WTC11 (cell line): ENCODE measurements at regions not wholly inside any gene's neighbourhood (a gene's known extent, or its start where the extent isn't known, plus 50 kb on each side); places are given as distances from the start of the nearest gene placed in this dataset.

Source experiments
- ATAC-seq: fragments of 200-7000 bp; cut with Tn5 transposase; 2 replicates; pipeline ENCODE4 v1.10.0; 2021; ENCODE audit warnings: mild to moderate bottlenecking, moderate library complexity
- CTCF ChIA-PET: fragments of 300-600 bp; sonication (Branson Sonifier 250); formaldehyde crosslinking; loops from one replicate; lab custom pipeline; 2021; ENCODE audit warnings: antibody characterized with exemption; lab: Charles Lee
- POLR2A ChIA-PET: fragments of 350-600 bp; sonication (Branson Sonifier 250); formaldehyde crosslinking; loops from one replicate; lab custom pipeline; 2021; ENCODE audit warnings: antibody characterized with exemption; lab: Charles Lee
- DNase-seq: peaks from one replicate; pipeline ENCODE4 v3.0.0; 2021; ENCODE audit warnings: low spot score
- H3K27ac Mint-ChIP-seq: 2 replicates; pipeline ENCODE4 v1.8.0; 2021; ENCODE audit warnings: mixed read lengths
- H3K27me3 Mint-ChIP-seq: 2 replicates; pipeline ENCODE4 v1.8.0; 2021; ENCODE audit warnings: low read depth, mild to moderate bottlenecking, moderate library complexity, mixed read lengths
- H3K36me3 Mint-ChIP-seq: 2 replicates; pipeline ENCODE4 v1.8.0; 2021; ENCODE audit warnings: mixed read lengths
- H3K4me1 Mint-ChIP-seq: 2 replicates; pipeline ENCODE4 v1.8.0; 2022; ENCODE audit warnings: mixed read lengths
- H3K4me3 Mint-ChIP-seq: 2 replicates; pipeline ENCODE4 v1.8.0; 2021; ENCODE audit warnings: mild to moderate bottlenecking, moderate library complexity, mixed read lengths
- H3K9me3 Mint-ChIP-seq: 2 replicates; pipeline ENCODE4 v1.8.0; 2021; ENCODE audit warnings: mixed read lengths
- CREB1 ChIP-seq: sonication (generic); formaldehyde crosslinking; IDR thresholded peaks from 2 replicates; pipeline ENCODE4 v1.8.0; 2023; ENCODE audit warnings: mild to moderate bottlenecking, missing genetic modification reagents
- IRF2 ChIP-seq: sonication (generic); formaldehyde crosslinking; IDR thresholded peaks from 2 replicates; pipeline ENCODE4 v1.8.0; 2022; ENCODE audit warnings: low read depth, missing genetic modification reagents, borderline replicate concordance
- JUN ChIP-seq: sonication (generic); formaldehyde crosslinking; IDR thresholded peaks from 2 replicates; pipeline ENCODE4 v1.8.0; 2023; ENCODE audit warnings: mild to moderate bottlenecking, missing genetic modification reagents
- NFE2L1 ChIP-seq: sonication (generic); formaldehyde crosslinking; IDR thresholded peaks from 2 replicates; pipeline ENCODE4 v1.8.1; 2023; ENCODE audit warnings: missing genetic modification reagents
- NR1H2 ChIP-seq: sonication (generic); formaldehyde crosslinking; IDR thresholded peaks from 2 replicates; pipeline ENCODE4 v1.9.0; 2021; ENCODE audit warnings: mild to moderate bottlenecking, moderate library complexity, missing genetic modification reagents
- RELA ChIP-seq: sonication (generic); formaldehyde crosslinking; IDR thresholded peaks from 2 replicates; pipeline ENCODE4 v1.8.1; 2022; ENCODE audit warnings: missing genetic modification reagents, mild to moderate bottlenecking, borderline replicate concordance
- SMAD4 ChIP-seq: sonication (generic); formaldehyde crosslinking; IDR thresholded peaks from 2 replicates; pipeline ENCODE4 v1.8.0; 2022; ENCODE audit warnings: mild to moderate bottlenecking, missing genetic modification reagents
- SP1 ChIP-seq: sonication (generic); formaldehyde crosslinking; conservative IDR thresholded peaks from 2 replicates; pipeline ENCODE4 v1.8.1; 2022; ENCODE audit warnings: missing genetic modification reagents
- TEAD4 ChIP-seq: sonication (generic); formaldehyde crosslinking; IDR thresholded peaks from 2 replicates; pipeline ENCODE4 v1.8.0; 2022; ENCODE audit warnings: mild to moderate bottlenecking, missing genetic modification reagents
- ZNF219 ChIP-seq: sonication (generic); formaldehyde crosslinking; IDR thresholded peaks from 2 replicates; pipeline ENCODE4 v1.8.0; 2023; ENCODE audit warnings: missing genetic modification reagents, mild to moderate bottlenecking, borderline replicate concordance
- ZNF317 ChIP-seq: sonication (generic); formaldehyde crosslinking; IDR thresholded peaks from 2 replicates; pipeline ENCODE4 v1.8.1; 2023; ENCODE audit warnings: low read depth, mild to moderate bottlenecking, moderate library complexity, missing genetic modification reagents, borderline replicate concordance
- ZNF671 ChIP-seq: fragments of 250-450 bp; sonication (Bioruptor Pico); IDR thresholded peaks from 2 replicates; pipeline ENCODE4 v1.8.0; 2021; ENCODE audit warnings: mild to moderate bottlenecking
- TF ChIP-seq, protein P1 (sequence below): sonication (generic); formaldehyde crosslinking; IDR thresholded peaks from 2 replicates; pipeline ENCODE4 v1.8.1; 2023; ENCODE audit warnings: mild to moderate bottlenecking, missing genetic modification reagents
- TF ChIP-seq, protein P2 (sequence below): sonication (generic); formaldehyde crosslinking; IDR thresholded peaks from 2 replicates; pipeline ENCODE4 v1.8.1; 2022; ENCODE audit warnings: low read depth, mild to moderate bottlenecking, moderate library complexity, missing genetic modification reagents, borderline replicate concordance
- TF ChIP-seq, protein P3 (sequence below): sonication (generic); formaldehyde crosslinking; IDR thresholded peaks from 2 replicates; pipeline ENCODE4 v1.8.0; 2022; ENCODE audit warnings: mild to moderate bottlenecking, missing genetic modification reagents
- TF ChIP-seq, protein P4 (sequence below): sonication (generic); formaldehyde crosslinking; IDR thresholded peaks from 2 replicates; pipeline ENCODE4 v1.8.0; 2023; ENCODE audit warnings: mild to moderate bottlenecking, missing genetic modification reagents
- TF ChIP-seq, protein P5 (sequence below): sonication (generic); formaldehyde crosslinking; IDR thresholded peaks from 2 replicates; pipeline ENCODE4 v1.8.1; 2023; ENCODE audit warnings: mild to moderate bottlenecking, missing genetic modification reagents
- TF ChIP-seq, protein P6 (sequence below): sonication (generic); formaldehyde crosslinking; IDR thresholded peaks from 2 replicates; pipeline ENCODE4 v1.8.0; 2022; ENCODE audit warnings: mild to moderate bottlenecking, missing genetic modification reagents
- TF ChIP-seq, protein P7 (sequence below): sonication (generic); formaldehyde crosslinking; IDR thresholded peaks from 2 replicates; pipeline ENCODE4 v1.8.1; 2022; ENCODE audit warnings: mild to moderate bottlenecking, missing genetic modification reagents, moderate library complexity, borderline replicate concordance
- TF ChIP-seq, protein P8 (sequence below): fragments of 250-450 bp; sonication (Bioruptor Pico); IDR thresholded peaks from 2 replicates; pipeline ENCODE4 v1.9.0; 2021; ENCODE audit warnings: mild to moderate bottlenecking, borderline replicate concordance
- TF ChIP-seq, protein P9 (sequence below): fragments of 250-450 bp; sonication (Bioruptor Pico); IDR thresholded peaks from 2 replicates; pipeline ENCODE4 v1.9.0; 2021; ENCODE audit warnings: mild to moderate bottlenecking

DNA sequence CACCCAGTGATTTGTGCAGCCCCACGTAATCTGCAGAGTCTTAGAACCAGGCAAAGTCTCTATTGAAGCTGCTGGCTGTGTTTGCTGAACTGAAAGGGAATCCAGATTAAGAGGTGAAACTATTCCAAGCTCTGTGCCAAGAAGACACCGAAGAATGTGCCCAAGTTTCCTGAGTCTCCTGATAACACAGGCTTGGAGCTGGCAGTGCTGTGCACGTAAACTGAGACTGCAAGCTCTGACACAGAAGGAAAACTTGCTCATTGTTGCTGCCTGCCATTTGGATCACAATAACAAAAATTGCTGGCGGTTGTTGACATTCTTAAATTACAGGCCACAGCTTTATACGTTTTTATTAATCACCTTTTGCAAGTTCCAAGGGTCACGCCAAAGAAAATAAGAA is 60.2 kb upstream of the VCX3B start (continued):
- TF ChIP-seq, protein P1, sequence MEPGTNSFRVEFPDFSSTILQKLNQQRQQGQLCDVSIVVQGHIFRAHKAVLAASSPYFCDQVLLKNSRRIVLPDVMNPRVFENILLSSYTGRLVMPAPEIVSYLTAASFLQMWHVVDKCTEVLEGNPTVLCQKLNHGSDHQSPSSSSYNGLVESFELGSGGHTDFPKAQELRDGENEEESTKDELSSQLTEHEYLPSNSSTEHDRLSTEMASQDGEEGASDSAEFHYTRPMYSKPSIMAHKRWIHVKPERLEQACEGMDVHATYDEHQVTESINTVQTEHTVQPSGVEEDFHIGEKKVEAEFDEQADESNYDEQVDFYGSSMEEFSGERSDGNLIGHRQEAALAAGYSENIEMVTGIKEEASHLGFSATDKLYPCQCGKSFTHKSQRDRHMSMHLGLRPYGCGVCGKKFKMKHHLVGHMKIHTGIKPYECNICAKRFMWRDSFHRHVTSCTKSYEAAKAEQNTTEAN (CRISPR knock-in tag) = no peak
- TF ChIP-seq TEAD4 (no peak), RELA (CRISPR knock-in tag) (no peak)
- TF ChIP-seq, all 79 proteins: peak for 0

DNA sequence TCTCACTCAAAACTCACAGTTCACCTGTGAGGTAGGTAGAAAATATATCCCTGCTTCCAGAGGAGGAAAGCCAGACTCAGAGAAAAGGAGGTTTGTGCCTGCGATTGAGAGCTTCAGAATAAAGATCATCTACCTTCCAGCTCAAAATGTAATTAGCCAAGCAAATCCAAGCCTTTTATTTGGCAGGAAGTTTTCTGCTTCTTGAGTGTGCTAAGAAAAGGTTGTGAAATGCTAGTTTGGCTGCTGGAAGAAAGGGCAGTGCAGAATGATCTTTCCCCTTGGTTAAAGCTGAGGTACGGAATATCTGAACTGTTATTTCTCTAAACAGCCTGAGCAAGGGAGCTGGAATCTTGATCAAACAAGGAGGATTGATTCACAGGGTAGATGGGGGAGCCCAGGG is 59.7 kb upstream of the VCX3B start:
- Mint-ChIP-seq H3K27me3 (no peaks in the 10 kb centered on the region), H3K4me1 (peaks cover 5% of the 10 kb centered on the region), H3K9me3 (peaks cover 5% of the 10 kb centered on the region), H3K27ac (no peak overlapping the region), H3K36me3 (no peaks in the 10 kb centered on the region), H3K4me3 (no peak overlapping the region)
- ChIA-PET POLR2A (no interaction called here), CTCF (no interaction called here)
- ATAC-seq (no peak), DNase-seq (no peak)
- TF ChIP-seq, protein P2, sequence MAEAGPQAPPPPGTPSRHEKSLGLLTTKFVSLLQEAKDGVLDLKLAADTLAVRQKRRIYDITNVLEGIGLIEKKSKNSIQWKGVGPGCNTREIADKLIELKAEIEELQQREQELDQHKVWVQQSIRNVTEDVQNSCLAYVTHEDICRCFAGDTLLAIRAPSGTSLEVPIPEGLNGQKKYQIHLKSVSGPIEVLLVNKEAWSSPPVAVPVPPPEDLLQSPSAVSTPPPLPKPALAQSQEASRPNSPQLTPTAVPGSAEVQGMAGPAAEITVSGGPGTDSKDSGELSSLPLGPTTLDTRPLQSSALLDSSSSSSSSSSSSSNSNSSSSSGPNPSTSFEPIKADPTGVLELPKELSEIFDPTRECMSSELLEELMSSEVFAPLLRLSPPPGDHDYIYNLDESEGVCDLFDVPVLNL (CRISPR knock-in tag) = no peak
- TF ChIP-seq, protein P3, sequence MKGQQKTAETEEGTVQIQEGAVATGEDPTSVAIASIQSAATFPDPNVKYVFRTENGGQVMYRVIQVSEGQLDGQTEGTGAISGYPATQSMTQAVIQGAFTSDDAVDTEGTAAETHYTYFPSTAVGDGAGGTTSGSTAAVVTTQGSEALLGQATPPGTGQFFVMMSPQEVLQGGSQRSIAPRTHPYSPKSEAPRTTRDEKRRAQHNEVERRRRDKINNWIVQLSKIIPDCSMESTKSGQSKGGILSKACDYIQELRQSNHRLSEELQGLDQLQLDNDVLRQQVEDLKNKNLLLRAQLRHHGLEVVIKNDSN (CRISPR knock-in tag) = no peak
- no peak for TF ChIP-seq TEAD4
- no peak for TF ChIP-seq SMAD4 (CRISPR knock-in tag)
- TF ChIP-seq, protein P4, sequence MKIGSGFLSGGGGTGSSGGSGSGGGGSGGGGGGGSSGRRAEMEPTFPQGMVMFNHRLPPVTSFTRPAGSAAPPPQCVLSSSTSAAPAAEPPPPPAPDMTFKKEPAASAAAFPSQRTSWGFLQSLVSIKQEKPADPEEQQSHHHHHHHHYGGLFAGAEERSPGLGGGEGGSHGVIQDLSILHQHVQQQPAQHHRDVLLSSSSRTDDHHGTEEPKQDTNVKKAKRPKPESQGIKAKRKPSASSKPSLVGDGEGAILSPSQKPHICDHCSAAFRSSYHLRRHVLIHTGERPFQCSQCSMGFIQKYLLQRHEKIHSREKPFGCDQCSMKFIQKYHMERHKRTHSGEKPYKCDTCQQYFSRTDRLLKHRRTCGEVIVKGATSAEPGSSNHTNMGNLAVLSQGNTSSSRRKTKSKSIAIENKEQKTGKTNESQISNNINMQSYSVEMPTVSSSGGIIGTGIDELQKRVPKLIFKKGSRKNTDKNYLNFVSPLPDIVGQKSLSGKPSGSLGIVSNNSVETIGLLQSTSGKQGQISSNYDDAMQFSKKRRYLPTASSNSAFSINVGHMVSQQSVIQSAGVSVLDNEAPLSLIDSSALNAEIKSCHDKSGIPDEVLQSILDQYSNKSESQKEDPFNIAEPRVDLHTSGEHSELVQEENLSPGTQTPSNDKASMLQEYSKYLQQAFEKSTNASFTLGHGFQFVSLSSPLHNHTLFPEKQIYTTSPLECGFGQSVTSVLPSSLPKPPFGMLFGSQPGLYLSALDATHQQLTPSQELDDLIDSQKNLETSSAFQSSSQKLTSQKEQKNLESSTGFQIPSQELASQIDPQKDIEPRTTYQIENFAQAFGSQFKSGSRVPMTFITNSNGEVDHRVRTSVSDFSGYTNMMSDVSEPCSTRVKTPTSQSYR = no peak
- no peak for TF ChIP-seq CREB1
- TF ChIP-seq NR1H2 (CRISPR knock-in tag) = no peak
- TF ChIP-seq, protein P5, sequence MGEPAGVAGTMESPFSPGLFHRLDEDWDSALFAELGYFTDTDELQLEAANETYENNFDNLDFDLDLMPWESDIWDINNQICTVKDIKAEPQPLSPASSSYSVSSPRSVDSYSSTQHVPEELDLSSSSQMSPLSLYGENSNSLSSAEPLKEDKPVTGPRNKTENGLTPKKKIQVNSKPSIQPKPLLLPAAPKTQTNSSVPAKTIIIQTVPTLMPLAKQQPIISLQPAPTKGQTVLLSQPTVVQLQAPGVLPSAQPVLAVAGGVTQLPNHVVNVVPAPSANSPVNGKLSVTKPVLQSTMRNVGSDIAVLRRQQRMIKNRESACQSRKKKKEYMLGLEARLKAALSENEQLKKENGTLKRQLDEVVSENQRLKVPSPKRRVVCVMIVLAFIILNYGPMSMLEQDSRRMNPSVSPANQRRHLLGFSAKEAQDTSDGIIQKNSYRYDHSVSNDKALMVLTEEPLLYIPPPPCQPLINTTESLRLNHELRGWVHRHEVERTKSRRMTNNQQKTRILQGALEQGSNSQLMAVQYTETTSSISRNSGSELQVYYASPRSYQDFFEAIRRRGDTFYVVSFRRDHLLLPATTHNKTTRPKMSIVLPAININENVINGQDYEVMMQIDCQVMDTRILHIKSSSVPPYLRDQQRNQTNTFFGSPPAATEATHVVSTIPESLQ (CRISPR knock-in tag) = no peak
- TF ChIP-seq ZNF219 (CRISPR knock-in tag) = no peak
- TF ChIP-seq NFE2L1 (CRISPR knock-in tag) = no peak
- TF ChIP-seq, protein P6, sequence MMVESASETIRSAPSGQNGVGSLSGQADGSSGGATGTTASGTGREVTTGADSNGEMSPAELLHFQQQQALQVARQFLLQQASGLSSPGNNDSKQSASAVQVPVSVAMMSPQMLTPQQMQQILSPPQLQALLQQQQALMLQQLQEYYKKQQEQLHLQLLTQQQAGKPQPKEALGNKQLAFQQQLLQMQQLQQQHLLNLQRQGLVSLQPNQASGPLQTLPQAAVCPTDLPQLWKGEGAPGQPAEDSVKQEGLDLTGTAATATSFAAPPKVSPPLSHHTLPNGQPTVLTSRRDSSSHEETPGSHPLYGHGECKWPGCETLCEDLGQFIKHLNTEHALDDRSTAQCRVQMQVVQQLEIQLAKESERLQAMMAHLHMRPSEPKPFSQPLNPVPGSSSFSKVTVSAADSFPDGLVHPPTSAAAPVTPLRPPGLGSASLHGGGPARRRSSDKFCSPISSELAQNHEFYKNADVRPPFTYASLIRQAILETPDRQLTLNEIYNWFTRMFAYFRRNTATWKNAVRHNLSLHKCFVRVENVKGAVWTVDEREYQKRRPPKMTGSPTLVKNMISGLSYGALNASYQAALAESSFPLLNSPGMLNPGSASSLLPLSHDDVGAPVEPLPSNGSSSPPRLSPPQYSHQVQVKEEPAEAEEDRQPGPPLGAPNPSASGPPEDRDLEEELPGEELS (CRISPR knock-in tag) = no peak
- TF ChIP-seq, protein P7, sequence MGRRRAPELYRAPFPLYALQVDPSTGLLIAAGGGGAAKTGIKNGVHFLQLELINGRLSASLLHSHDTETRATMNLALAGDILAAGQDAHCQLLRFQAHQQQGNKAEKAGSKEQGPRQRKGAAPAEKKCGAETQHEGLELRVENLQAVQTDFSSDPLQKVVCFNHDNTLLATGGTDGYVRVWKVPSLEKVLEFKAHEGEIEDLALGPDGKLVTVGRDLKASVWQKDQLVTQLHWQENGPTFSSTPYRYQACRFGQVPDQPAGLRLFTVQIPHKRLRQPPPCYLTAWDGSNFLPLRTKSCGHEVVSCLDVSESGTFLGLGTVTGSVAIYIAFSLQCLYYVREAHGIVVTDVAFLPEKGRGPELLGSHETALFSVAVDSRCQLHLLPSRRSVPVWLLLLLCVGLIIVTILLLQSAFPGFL (CRISPR knock-in tag) = no peak
- no peak for TF ChIP-seq JUN (CRISPR knock-in tag)
- TF ChIP-seq, protein P8, sequence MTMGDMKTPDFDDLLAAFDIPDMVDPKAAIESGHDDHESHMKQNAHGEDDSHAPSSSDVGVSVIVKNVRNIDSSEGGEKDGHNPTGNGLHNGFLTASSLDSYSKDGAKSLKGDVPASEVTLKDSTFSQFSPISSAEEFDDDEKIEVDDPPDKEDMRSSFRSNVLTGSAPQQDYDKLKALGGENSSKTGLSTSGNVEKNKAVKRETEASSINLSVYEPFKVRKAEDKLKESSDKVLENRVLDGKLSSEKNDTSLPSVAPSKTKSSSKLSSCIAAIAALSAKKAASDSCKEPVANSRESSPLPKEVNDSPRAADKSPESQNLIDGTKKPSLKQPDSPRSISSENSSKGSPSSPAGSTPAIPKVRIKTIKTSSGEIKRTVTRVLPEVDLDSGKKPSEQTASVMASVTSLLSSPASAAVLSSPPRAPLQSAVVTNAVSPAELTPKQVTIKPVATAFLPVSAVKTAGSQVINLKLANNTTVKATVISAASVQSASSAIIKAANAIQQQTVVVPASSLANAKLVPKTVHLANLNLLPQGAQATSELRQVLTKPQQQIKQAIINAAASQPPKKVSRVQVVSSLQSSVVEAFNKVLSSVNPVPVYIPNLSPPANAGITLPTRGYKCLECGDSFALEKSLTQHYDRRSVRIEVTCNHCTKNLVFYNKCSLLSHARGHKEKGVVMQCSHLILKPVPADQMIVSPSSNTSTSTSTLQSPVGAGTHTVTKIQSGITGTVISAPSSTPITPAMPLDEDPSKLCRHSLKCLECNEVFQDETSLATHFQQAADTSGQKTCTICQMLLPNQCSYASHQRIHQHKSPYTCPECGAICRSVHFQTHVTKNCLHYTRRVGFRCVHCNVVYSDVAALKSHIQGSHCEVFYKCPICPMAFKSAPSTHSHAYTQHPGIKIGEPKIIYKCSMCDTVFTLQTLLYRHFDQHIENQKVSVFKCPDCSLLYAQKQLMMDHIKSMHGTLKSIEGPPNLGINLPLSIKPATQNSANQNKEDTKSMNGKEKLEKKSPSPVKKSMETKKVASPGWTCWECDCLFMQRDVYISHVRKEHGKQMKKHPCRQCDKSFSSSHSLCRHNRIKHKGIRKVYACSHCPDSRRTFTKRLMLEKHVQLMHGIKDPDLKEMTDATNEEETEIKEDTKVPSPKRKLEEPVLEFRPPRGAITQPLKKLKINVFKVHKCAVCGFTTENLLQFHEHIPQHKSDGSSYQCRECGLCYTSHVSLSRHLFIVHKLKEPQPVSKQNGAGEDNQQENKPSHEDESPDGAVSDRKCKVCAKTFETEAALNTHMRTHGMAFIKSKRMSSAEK (CRISPR knock-in tag) = no peak
- TF ChIP-seq ZNF671 (CRISPR knock-in tag) = no peak
- TF ChIP-seq SP1 (CRISPR knock-in tag) = no peak
- TF ChIP-seq, protein P9, sequence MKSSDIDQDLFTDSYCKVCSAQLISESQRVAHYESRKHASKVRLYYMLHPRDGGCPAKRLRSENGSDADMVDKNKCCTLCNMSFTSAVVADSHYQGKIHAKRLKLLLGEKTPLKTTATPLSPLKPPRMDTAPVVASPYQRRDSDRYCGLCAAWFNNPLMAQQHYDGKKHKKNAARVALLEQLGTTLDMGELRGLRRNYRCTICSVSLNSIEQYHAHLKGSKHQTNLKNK (CRISPR knock-in tag) = no peak
- TF ChIP-seq ZNF317 (CRISPR knock-in tag) = no peak
- TF ChIP-seq IRF2 (CRISPR knock-in tag) = no peak
